ENCODE measurements at regions not wholly inside any gene's neighbourhood (a gene's known extent, or its start where the extent isn't known, plus 50 kb on each side); places are given as distances from the start of the nearest gene placed in this dataset.
"Not testable (repeated sequence)": the region's sequence is repeated elsewhere in the genome, so short reads cannot be mapped to it uniquely, and the experiment has no call there.

- no peaks in the 10 kb centered on the region for H3K27me3 ChIP-seq
- H3K36me3 ChIP-seq = no peaks in the 10 kb centered on the region
- intact Hi-C loops (cut with DNase I) = no loop called here
- no peak for TF ChIP-seq POLR2AphosphoS5 (IDR thresholded peaks at IDR 0.05; ENCODE audit: insufficient read depth in 1 of 2, low read depth in 1 of 2)
- no peak for TF ChIP-seq POLR2A (IDR thresholded peaks at IDR 0.05)
- no peak for TF ChIP-seq CTCF (IDR thresholded peaks at IDR 0.05)
- H3K27ac ChIP-seq = no peak overlapping the region
- no peaks in the 10 kb centered on the region for H3K9me3 ChIP-seq
- DNase-seq (ENCODE audit: extremely low spot score in 2 of 2) = no peak
- H3K4me1 ChIP-seq = peaks cover 20% of the 10 kb centered on the region
- H3K4me3 ChIP-seq = no peak overlapping the region
These were observed 73.4 kb upstream of the ZNF469 start for GRCh38 chr16:88309174-88309907.

GRCh38 chr16:88309908-88310265 lies 72.9 kb upstream of the ZNF469 start:
- Histone ChIP-seq H3K4me3 (no peak overlapping the region), H3K9me3 (no peaks in the 10 kb centered on the region), H3K27ac (no peak overlapping the region), H3K27me3 (no peaks in the 10 kb centered on the region), H3K36me3 (no peaks in the 10 kb centered on the region), H3K4me1 (peaks cover 15% of the 10 kb centered on the region)
- intact Hi-C loops (cut with DNase I) = no loop called here
- no peak for DNase-seq (ENCODE audit: extremely low spot score in 2 of 2)
- TF ChIP-seq POLR2AphosphoS5 (IDR thresholded peaks at IDR 0.05; ENCODE audit: insufficient read depth in 1 of 2, low read depth in 1 of 2) = no peak
- no peak for TF ChIP-seq CTCF (IDR thresholded peaks at IDR 0.05)
- TF ChIP-seq POLR2A (IDR thresholded peaks at IDR 0.05) = no peak

GRCh38 chr16:88310796-88311605 lies 71.8 kb upstream of the ZNF469 start:
- H3K27me3 ChIP-seq = no peaks in the 10 kb centered on the region
- no peaks in the 10 kb centered on the region for H3K36me3 ChIP-seq
- TF ChIP-seq CTCF (IDR thresholded peaks at IDR 0.05) (no peak), POLR2AphosphoS5 (IDR thresholded peaks at IDR 0.05; ENCODE audit: insufficient read depth in 1 of 2, low read depth in 1 of 2) (no peak)
- H3K27ac ChIP-seq = no peak overlapping the region
- H3K4me1 ChIP-seq = peaks cover 12% of the 10 kb centered on the region
- intact Hi-C loops (cut with DNase I) = no loop called here
- no peaks in the 10 kb centered on the region for H3K9me3 ChIP-seq
- H3K4me3 ChIP-seq = no peak overlapping the region
- no peak for DNase-seq (ENCODE audit: extremely low spot score in 2 of 2)

- H3K4me3 ChIP-seq; intact Hi-C loops (cut with DNase I); H3K27me3 ChIP-seq; H3K27ac ChIP-seq; H3K36me3 ChIP-seq; DNase-seq (ENCODE audit: extremely low spot score in 2 of 2); H3K9me3 ChIP-seq: not testable (repeated sequence)
- H3K4me1 ChIP-seq = peaks cover 13% of the 10 kb centered on the region
These were observed 70.9 kb upstream of the ZNF469 start for GRCh38 chr16:88311860-88312259.

GRCh38 chr16:88312732-88313131 lies 70.0 kb upstream of the ZNF469 start:
- Histone ChIP-seq H3K36me3 (no peaks in the 10 kb centered on the region), H3K27ac (no peak overlapping the region), H3K4me1 (peaks cover 22% of the 10 kb centered on the region), H3K9me3 (no peaks in the 10 kb centered on the region), H3K27me3 (no peaks in the 10 kb centered on the region), H3K4me3 (no peak overlapping the region)
- TF ChIP-seq POLR2A (IDR thresholded peaks at IDR 0.05) = no peak
- TF ChIP-seq CTCF (IDR thresholded peaks at IDR 0.05) = no peak
- no peak for TF ChIP-seq POLR2AphosphoS5 (IDR thresholded peaks at IDR 0.05; ENCODE audit: insufficient read depth in 1 of 2, low read depth in 1 of 2)
- no peak for DNase-seq (ENCODE audit: extremely low spot score in 2 of 2)
- intact Hi-C loops (cut with DNase I) = no loop called here

All from vagina (tissue), 2 donors.